ENCODE measurements at regions not wholly inside any gene's neighbourhood (a gene's known extent, or its start where the extent isn't known, plus 50 kb on each side); places are given as distances from the start of the nearest gene placed in this dataset.

- Mint-ChIP-seq H3K36me3 (ENCODE audit: insufficient read depth in 1 of 3, low read depth in 3 of 3) (no peaks in the 10 kb centered on the region; a peak in 2 of 7 replicates), H3K27ac (peak overlapping the region in 2 of 3 experiments; percentile 4 to 41; a peak in 3 of 7 replicates), H3K9me3 (peaks cover 0 to 7% of the 10 kb centered on the region in 2 experiments; a peak in 4 of 5 replicates), H3K27me3 (ENCODE audit: low read depth) (no peaks in the 10 kb centered on the region), H3K4me3 (no peak overlapping the region), H3K4me1 (peaks cover 20% of the 10 kb centered on the region in 2 experiments)
- H3K9me3 ChIP-seq (ENCODE audit: control insufficient read depth, low read depth, low read length) = no peaks in the 10 kb centered on the region
- no peak overlapping the region for H3K9ac ChIP-seq (ENCODE audit: extremely low read depth, insufficient read length, low read length)
- no peak overlapping the region for H3K4ac ChIP-seq (ENCODE audit: low read depth, low read length)
- no peaks in the 10 kb centered on the region for H3K79me1 ChIP-seq (ENCODE audit: insufficient read depth, low read depth, low read length, poor library complexity, severe bottlenecking)
- H4K8ac ChIP-seq (replicated peaks; ENCODE audit: insufficient read length, low read depth, low read length) = no peak overlapping the region
- no peak overlapping the region for H2BK15ac ChIP-seq (ENCODE audit: low read depth, low read length)
- H3K56ac ChIP-seq (ENCODE audit: insufficient read length, low read depth, low read length) = no peak overlapping the region
- H3K23me2 ChIP-seq (ENCODE audit: insufficient read length, low read depth, low read length, poor library complexity, severe bottlenecking) = no peaks in the 10 kb centered on the region
- WGBS (ENCODE audit: extremely low coverage, insufficient read length, low lambda C conversion rate) = no CpG with 5 or more reads among the region's 1 CpG
- TF ChIP-seq, protein P1, sequence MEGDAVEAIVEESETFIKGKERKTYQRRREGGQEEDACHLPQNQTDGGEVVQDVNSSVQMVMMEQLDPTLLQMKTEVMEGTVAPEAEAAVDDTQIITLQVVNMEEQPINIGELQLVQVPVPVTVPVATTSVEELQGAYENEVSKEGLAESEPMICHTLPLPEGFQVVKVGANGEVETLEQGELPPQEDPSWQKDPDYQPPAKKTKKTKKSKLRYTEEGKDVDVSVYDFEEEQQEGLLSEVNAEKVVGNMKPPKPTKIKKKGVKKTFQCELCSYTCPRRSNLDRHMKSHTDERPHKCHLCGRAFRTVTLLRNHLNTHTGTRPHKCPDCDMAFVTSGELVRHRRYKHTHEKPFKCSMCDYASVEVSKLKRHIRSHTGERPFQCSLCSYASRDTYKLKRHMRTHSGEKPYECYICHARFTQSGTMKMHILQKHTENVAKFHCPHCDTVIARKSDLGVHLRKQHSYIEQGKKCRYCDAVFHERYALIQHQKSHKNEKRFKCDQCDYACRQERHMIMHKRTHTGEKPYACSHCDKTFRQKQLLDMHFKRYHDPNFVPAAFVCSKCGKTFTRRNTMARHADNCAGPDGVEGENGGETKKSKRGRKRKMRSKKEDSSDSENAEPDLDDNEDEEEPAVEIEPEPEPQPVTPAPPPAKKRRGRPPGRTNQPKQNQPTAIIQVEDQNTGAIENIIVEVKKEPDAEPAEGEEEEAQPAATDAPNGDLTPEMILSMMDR (conservative IDR thresholded peaks at IDR 0.05) = no peak
- no peak overlapping the region for H3K4me2 ChIP-seq (ENCODE audit: insufficient read depth, insufficient read length, low read length)
- no peak overlapping the region for H4K91ac ChIP-seq (ENCODE audit: insufficient read length, low read depth, low read length)
- H2BK120ac ChIP-seq (ENCODE audit: low read depth, low read length, poor library complexity, severe bottlenecking) = no peak overlapping the region
- no peak overlapping the region for H4K5ac ChIP-seq (ENCODE audit: insufficient read length, low read depth, low read length)
- no peak overlapping the region for H3T11ph ChIP-seq (ENCODE audit: low read length)
- no peaks in the 10 kb centered on the region for H3K27me3 ChIP-seq (ENCODE audit: insufficient read depth, low read length)
- H2AK5ac ChIP-seq (ENCODE audit: insufficient read length, low read length) = peak overlapping the region; percentile 18
- H3K4me1 ChIP-seq (ENCODE audit: insufficient read depth, low read length) = 0 out of 2 replicates have a peak, but pooled peaks cover 3% of the 10 kb centered on the region
- no peak overlapping the region for H2BK12ac ChIP-seq (ENCODE audit: insufficient read length, low read depth, low read length)
- no peak overlapping the region for H3K18ac ChIP-seq (ENCODE audit: insufficient read length, low read depth, low read length)
- H4K20me1 ChIP-seq (ENCODE audit: control insufficient read depth, insufficient read depth, insufficient read length) = no peaks in the 10 kb centered on the region
- H2AFZ ChIP-seq (ENCODE audit: low read length) = no peak overlapping the region
- H2BK5ac ChIP-seq (ENCODE audit: insufficient read length, low read length) = no peak overlapping the region
- H3K14ac ChIP-seq (ENCODE audit: insufficient read depth, low read length) = no peak overlapping the region
- H2BK20ac ChIP-seq (ENCODE audit: low read depth, low read length, poor library complexity, severe bottlenecking) = no peak overlapping the region
- H3K23ac ChIP-seq (ENCODE audit: insufficient read length, low read depth, low read length) = no peak overlapping the region
- no peak for DNase-seq
- H3K27ac ChIP-seq (ENCODE audit: insufficient read length, low read depth, low read length) = no peak overlapping the region
- H3K79me2 ChIP-seq (ENCODE audit: insufficient read depth, low read length) = no peaks in the 10 kb centered on the region
Measured at GRCh38 chr5:115684513-115685037, 58.7 kb upstream of the TMED7 start.

All from H9 (cell line).